ENCODE measurements at regions not wholly inside any gene's neighbourhood (a gene's known extent, or its start where the extent isn't known, plus 50 kb on each side); places are given as distances from the start of the nearest gene placed in this dataset.

DNA sequence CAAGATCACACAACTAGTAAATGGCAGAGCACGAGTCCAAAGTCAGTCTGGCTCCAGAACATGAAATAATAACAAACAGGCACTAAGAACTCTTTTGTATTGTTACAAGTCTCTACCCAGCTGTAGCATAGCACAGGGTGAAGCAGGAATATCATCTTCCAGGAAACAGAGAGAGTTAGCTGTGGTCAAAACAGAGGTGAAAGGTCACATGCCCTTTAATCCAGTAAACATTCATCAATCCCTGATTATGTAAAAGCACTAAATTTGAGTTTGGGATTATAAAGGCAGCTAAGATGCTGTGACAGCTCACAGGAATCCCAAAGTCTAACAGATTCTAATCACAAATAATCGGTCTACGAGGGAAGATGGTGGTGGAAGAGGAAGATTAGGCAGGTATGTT is 133.0 kb upstream of the ASTN2 start:
- FAIRE-seq, result no peak
- ChIA-PET POLR2A (no interaction called here), CTCF (interaction anchor here (1.1 kb wide), 1 partner anchor 8 kb away, joined by 3 read pairs; no protein-coding TSS in a partner anchor)
- dilution Hi-C loops (cut with MboI; ENCODE audit: extremely low pct_ligation_motif_present, low sequenced_read_pairs) (no loop called here), intact Hi-C loops (cut with micrococcal nuclease) (no loop called here)
- no peak for DNase-seq (ENCODE audit: low read depth, low spot score)
- Histone ChIP-seq H3K9me3 (replicated peaks; ENCODE audit: control insufficient read depth, insufficient read depth, low read length) (no peaks in the 10 kb centered on the region), H3K9ac (replicated peaks; ENCODE audit: extremely low read depth, insufficient read depth, low read length) (no peak overlapping the region), H2AFZ (ENCODE audit: low read depth, low read length) (no peak overlapping the region), H3K27ac (ENCODE audit: insufficient read depth, low read depth, low read length) (no peak overlapping the region), H3K36me3 (ENCODE audit: control insufficient read depth in 2 of 2, extremely low read depth in 1 of 2, insufficient read depth in 2 of 2, low read length in 2 of 2) (no peaks in the 10 kb centered on the region), H3K4me2 (ENCODE audit: insufficient read depth, low read length) (no peak overlapping the region), H3K27me3 (ENCODE audit: control insufficient read depth in 2 of 2, insufficient read depth in 2 of 2, low read length in 2 of 2) (no peaks in the 10 kb centered on the region), H3K79me2 (ENCODE audit: control insufficient read depth, insufficient read depth, low read length) (no peaks in the 10 kb centered on the region), H3K9me1 (replicated peaks; ENCODE audit: control insufficient read depth, extremely low read depth, insufficient read depth, low read length) (no peaks in the 10 kb centered on the region), H4K20me1 (replicated peaks; ENCODE audit: control insufficient read depth, extremely low read depth, insufficient read depth, low read length) (no peaks in the 10 kb centered on the region), H3K4me3 (replicated peaks in 1 of 3; ENCODE audit: insufficient read depth in 1 of 3, low read depth in 1 of 3, low read length in 3 of 3) (no peak overlapping the region), H3K4me1 (ENCODE audit: control insufficient read depth, extremely low read depth, insufficient read depth, low read length) (no peaks in the 10 kb centered on the region)
- BruUV-seq (replicated peaks), result no TSS peak
- TF ChIP-seq EZH2 (IDR thresholded peaks at IDR 0.05; ENCODE audit: borderline replicate concordance, low read depth, low read length, severe bottlenecking) (no peak), POLR2AphosphoS5 (IDR thresholded peaks at IDR 0.05; ENCODE audit: insufficient read depth, low read depth, low read length) (no peak), MYC (IDR thresholded peaks at IDR 0.05; ENCODE audit: low read depth, low read length) (no peak), FOS (IDR thresholded peaks at IDR 0.05; ENCODE audit: borderline replicate concordance, insufficient read depth, low read length) (no peak), JUN (IDR thresholded peaks at IDR 0.05; ENCODE audit: borderline replicate concordance, insufficient read depth, insufficient read length, low read depth) (no peak)
- TF ChIP-seq, protein P1, sequence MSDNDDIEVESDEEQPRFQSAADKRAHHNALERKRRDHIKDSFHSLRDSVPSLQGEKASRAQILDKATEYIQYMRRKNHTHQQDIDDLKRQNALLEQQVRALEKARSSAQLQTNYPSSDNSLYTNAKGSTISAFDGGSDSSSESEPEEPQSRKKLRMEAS (IDR thresholded peaks at IDR 0.05; ENCODE audit: insufficient read depth, insufficient read length), result no peak

DNA sequence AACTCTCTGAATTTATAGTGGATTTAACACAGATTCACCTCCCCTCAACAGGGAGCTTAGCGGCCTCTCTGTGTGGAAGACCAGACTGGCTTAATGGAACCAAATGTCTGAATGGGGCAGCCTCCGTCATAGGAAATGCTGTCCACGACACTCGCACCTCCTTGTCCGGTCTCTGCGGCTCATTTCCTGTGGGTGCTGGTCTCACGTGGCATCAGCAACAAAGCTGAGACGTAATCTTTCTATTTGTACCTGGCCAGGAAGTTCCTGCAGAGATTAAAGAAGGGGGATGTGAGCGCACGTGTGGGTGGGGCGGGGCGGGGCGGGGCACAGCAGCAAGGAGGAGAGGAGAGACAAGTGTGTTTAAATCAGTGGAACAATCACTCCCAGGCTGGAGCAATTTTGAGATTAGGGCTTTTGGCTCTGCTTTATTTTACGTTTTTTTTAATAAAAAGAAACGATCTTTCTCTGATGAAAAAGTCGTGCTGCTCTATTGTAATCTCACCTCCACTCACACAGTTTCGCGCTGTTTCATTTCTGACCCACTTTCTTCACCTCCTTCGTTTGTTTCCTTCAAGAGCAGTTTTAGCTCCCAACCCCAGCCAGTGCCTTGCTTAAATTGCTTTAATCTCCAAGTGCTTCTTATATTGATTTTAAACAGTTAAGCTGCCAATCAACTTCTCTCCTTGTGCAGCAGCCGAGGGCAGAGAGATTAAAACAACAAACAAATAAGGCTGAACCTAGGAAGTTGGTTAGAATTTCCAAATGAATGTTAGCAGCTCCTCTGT is 132.2 kb upstream of the ASTN2 start:
- Histone ChIP-seq H3K9me1 (replicated peaks; ENCODE audit: control insufficient read depth, extremely low read depth, insufficient read depth, low read length) (no peaks in the 10 kb centered on the region), H4K20me1 (replicated peaks; ENCODE audit: control insufficient read depth, extremely low read depth, insufficient read depth, low read length) (no peaks in the 10 kb centered on the region), H3K9ac (replicated peaks; ENCODE audit: extremely low read depth, insufficient read depth, low read length) (no peak overlapping the region), H3K4me2 (ENCODE audit: insufficient read depth, low read length) (peak overlapping the region; percentile 16), H3K9me3 (replicated peaks; ENCODE audit: control insufficient read depth, insufficient read depth, low read length) (no peaks in the 10 kb centered on the region), H2AFZ (ENCODE audit: low read depth, low read length) (peak overlapping the region; percentile 15), H3K4me1 (ENCODE audit: control insufficient read depth, extremely low read depth, insufficient read depth, low read length) (no peaks in the 10 kb centered on the region), H3K27me3 (ENCODE audit: control insufficient read depth in 2 of 2, insufficient read depth in 2 of 2, low read length in 2 of 2) (no peaks in the 10 kb centered on the region), H3K4me3 (replicated peaks in 1 of 3; ENCODE audit: insufficient read depth in 1 of 3, low read depth in 1 of 3, low read length in 3 of 3) (no peak overlapping the region), H3K79me2 (ENCODE audit: control insufficient read depth, insufficient read depth, low read length) (no peaks in the 10 kb centered on the region), H3K36me3 (ENCODE audit: control insufficient read depth in 2 of 2, extremely low read depth in 1 of 2, insufficient read depth in 2 of 2, low read length in 2 of 2) (no peaks in the 10 kb centered on the region), H3K27ac (ENCODE audit: insufficient read depth, low read depth, low read length) (no peak overlapping the region)
- ChIA-PET POLR2A (no interaction called here), CTCF (interaction anchor here (1.1 kb wide), 1 partner anchor 9 kb away, joined by 3 read pairs; no protein-coding TSS in a partner anchor)
- DNase-seq (ENCODE audit: low read depth, low spot score) (peak; percentile 13), FAIRE-seq (no peak)
- dilution Hi-C loops (cut with MboI; ENCODE audit: extremely low pct_ligation_motif_present, low sequenced_read_pairs), result no loop called here
- TF ChIP-seq, protein P1 (IDR thresholded peaks at IDR 0.05; ENCODE audit: insufficient read depth, insufficient read length), result no peak
- TF ChIP-seq, protein P2, sequence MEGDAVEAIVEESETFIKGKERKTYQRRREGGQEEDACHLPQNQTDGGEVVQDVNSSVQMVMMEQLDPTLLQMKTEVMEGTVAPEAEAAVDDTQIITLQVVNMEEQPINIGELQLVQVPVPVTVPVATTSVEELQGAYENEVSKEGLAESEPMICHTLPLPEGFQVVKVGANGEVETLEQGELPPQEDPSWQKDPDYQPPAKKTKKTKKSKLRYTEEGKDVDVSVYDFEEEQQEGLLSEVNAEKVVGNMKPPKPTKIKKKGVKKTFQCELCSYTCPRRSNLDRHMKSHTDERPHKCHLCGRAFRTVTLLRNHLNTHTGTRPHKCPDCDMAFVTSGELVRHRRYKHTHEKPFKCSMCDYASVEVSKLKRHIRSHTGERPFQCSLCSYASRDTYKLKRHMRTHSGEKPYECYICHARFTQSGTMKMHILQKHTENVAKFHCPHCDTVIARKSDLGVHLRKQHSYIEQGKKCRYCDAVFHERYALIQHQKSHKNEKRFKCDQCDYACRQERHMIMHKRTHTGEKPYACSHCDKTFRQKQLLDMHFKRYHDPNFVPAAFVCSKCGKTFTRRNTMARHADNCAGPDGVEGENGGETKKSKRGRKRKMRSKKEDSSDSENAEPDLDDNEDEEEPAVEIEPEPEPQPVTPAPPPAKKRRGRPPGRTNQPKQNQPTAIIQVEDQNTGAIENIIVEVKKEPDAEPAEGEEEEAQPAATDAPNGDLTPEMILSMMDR (IDR thresholded peaks at IDR 0.05; ENCODE audit: extremely low read depth in 1 of 2, insufficient read depth in 1 of 2, low read depth in 1 of 2, low read length in 2 of 2), result no peak
- TF ChIP-seq JUN (IDR thresholded peaks at IDR 0.05; ENCODE audit: borderline replicate concordance, insufficient read depth, insufficient read length, low read depth), result no peak
- no peak for TF ChIP-seq MYC (IDR thresholded peaks at IDR 0.05; ENCODE audit: low read depth, low read length)
- no peak for TF ChIP-seq EZH2 (IDR thresholded peaks at IDR 0.05; ENCODE audit: borderline replicate concordance, low read depth, low read length, severe bottlenecking)
- no peak for TF ChIP-seq POLR2A (IDR thresholded peaks at IDR 0.05; ENCODE audit: low read depth, low read length)
- no peak for TF ChIP-seq POLR2AphosphoS5 (IDR thresholded peaks at IDR 0.05; ENCODE audit: insufficient read depth, low read depth, low read length)
- TF ChIP-seq FOS (IDR thresholded peaks at IDR 0.05; ENCODE audit: borderline replicate concordance, insufficient read depth, low read length), result no peak
- TF ChIP-seq GATA2 (IDR thresholded peaks at IDR 0.05; ENCODE audit: insufficient read depth, insufficient read length, low read depth, low read length), result no peak
- intact Hi-C loops (cut with micrococcal nuclease), result no loop called here
- BruUV-seq (replicated peaks), result no TSS peak
